Right lobe of liver (tissue), 6 donors: ENCODE measurements at regions not wholly inside any gene's neighbourhood (a gene's known extent, or its start where the extent isn't known, plus 50 kb on each side); places are given as distances from the start of the nearest gene placed in this dataset.
"Not testable (repeated sequence)": the region's sequence is repeated elsewhere in the genome, so short reads cannot be mapped to it uniquely, and the experiment has no call there.

Source experiments
- ATAC-seq, 4 donors: fragments of 200-7000 bp; cut with Tn5 transposase; one replicate each; pipeline ENCODE4 v1.9.1; 2020; ENCODE audit warnings: mild to moderate bottlenecking in 4 of 4, moderate library complexity in 4 of 4
- DNase-seq, 3 donors: peaks; one replicate each; pipeline ENCODE4 v3.0.0-alpha.2; 2020
- H3K27ac ChIP-seq, 3 donors: fragments of 200-600 bp; one replicate each; pipeline ENCODE4 v1.8.0; 2022
- H3K27me3 ChIP-seq, 2 donors: fragments of 200-600 bp; one replicate each; pipeline ENCODE4 v1.8.0; 2022
- H3K36me3 ChIP-seq, 4 donors: fragments of 200-600 bp; sonication (generic) in 1 of 4; one replicate each; pipeline versions ENCODE4 v1.5.1 to v1.8.0; 2017 to 2022; ENCODE audit warnings: control low read depth in 1 of 4
- H3K4me1 ChIP-seq, 4 donors: fragments of 200-600 bp; sonication (generic) in 1 of 4; one replicate each; pipeline versions ENCODE4 v1.5.1 to v1.8.0; 2017 to 2022; ENCODE audit warnings: control low read depth in 1 of 4
- H3K4me3 ChIP-seq, 3 donors: fragments of 200-600 bp; one replicate each; pipeline ENCODE4 v1.8.0; 2022
- H3K9me3 ChIP-seq, 4 donors: fragments of 200-600 bp; sonication (generic) in 1 of 4; one replicate each; pipeline versions ENCODE4 v1.5.1 to v1.8.0; 2017 to 2022; ENCODE audit warnings: control low read depth in 1 of 4
- POLR2A ChIP-seq: fragments of 450-650 bp; IDR thresholded peaks from one replicate; pipeline ENCODE4 v1.6.1; 2017; ENCODE audit warnings: antibody characterized with exemption, mild to moderate bottlenecking
- WGBS: methylation state at CpG from one replicate; pipeline ENCODE4 v1.1.6; 2018; ENCODE audit warnings: low coverage, low lambda C conversion rate; ENCODE audit not compliant: insufficient coverage; ENCODE audit errors: missing lambda C conversion rate; 5-methylcytosine and 5-hydroxymethylcytosine counted together
- intact Hi-C, 2 donors: fragments of 100-400 bp; cut with DNase I; formaldehyde crosslinking; loops; one replicate each; pipeline versions ENCODE4 v1.11.2 to v1.14.1; 2022
- TF ChIP-seq, protein P1 (sequence below), 4 donors: fragments of 200-600 bp in 3 of 4; fragments of 450-650 bp in 1 of 4; IDR thresholded peaks; one replicate each; pipeline versions ENCODE4 v1.5.1 to v1.8.0; 2016 to 2022; ENCODE audit warnings: antibody characterized with exemption in 4 of 4, mild to moderate bottlenecking in 2 of 4
- donor health status: DM: no; HTN: yes; CAD: no.
- donor health status: DM: no; HTN: no; CAD: no.
- donor health status: DM: no; HTN: no; CAD: no.
- donor health status: DM: no; HTN: yes; CAD: no.
- donor health status: DM: no; HTN: yes; CAD: no.

- Histone ChIP-seq H3K27ac (no peak overlapping the region), H3K27me3 (no peaks in the 10 kb centered on the region), H3K9me3 (no peaks in the 10 kb centered on the region), H3K4me3 (no peak overlapping the region), H3K4me1 (no peaks in the 10 kb centered on the region), H3K36me3 (no peaks in the 10 kb centered on the region)
- no peak for TF ChIP-seq POLR2A
- TF ChIP-seq, protein P1, sequence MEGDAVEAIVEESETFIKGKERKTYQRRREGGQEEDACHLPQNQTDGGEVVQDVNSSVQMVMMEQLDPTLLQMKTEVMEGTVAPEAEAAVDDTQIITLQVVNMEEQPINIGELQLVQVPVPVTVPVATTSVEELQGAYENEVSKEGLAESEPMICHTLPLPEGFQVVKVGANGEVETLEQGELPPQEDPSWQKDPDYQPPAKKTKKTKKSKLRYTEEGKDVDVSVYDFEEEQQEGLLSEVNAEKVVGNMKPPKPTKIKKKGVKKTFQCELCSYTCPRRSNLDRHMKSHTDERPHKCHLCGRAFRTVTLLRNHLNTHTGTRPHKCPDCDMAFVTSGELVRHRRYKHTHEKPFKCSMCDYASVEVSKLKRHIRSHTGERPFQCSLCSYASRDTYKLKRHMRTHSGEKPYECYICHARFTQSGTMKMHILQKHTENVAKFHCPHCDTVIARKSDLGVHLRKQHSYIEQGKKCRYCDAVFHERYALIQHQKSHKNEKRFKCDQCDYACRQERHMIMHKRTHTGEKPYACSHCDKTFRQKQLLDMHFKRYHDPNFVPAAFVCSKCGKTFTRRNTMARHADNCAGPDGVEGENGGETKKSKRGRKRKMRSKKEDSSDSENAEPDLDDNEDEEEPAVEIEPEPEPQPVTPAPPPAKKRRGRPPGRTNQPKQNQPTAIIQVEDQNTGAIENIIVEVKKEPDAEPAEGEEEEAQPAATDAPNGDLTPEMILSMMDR (IDR thresholded peaks at IDR 0.05): no peak
- ATAC-seq: no peak
- DNase-seq: no peak
- WGBS: 85% methylated on average over 1 of the region's 1 CpG
- intact Hi-C loops: no loop called here
Measured at GRCh38 chr3:176141837-176142236, 1055.4 kb downstream of the TBL1XR1 start.

- intact Hi-C loops: no loop called here
- Histone ChIP-seq H3K4me3 (no peak overlapping the region), H3K27ac (no peak overlapping the region), H3K4me1 (no peaks in the 10 kb centered on the region), H3K36me3 (no peaks in the 10 kb centered on the region), H3K9me3 (no peaks in the 10 kb centered on the region), H3K27me3 (no peaks in the 10 kb centered on the region)
- no peak for TF ChIP-seq POLR2A
- TF ChIP-seq, protein P1 (IDR thresholded peaks at IDR 0.05): no peak
- ATAC-seq: no peak
- DNase-seq: no peak
- 53% methylated on average over 2 of the region's 2 CpGs for WGBS
Measured at GRCh38 chr3:176120507-176120906, 1076.8 kb downstream of the TBL1XR1 start.

DNA sequence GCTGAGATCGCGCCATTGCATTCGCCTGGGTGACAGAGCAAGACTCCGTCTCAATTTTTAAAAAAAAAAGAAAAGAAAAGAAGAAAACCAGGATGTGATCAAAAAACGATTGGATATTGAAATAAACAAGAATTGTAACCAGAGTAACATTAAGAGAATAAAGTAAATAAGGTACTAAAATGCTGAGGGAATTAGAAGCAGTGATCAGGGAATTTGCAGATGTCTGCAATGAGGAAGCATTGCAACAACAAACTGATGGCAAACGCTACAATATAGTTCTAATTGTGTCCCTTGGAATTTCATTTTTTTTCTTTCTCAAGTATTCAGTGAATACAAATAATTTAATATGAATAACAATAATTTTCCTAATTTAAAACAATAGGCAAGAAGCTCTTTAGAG, 1077.5 kb downstream of the TBL1XR1 start:
- H3K27me3 ChIP-seq: no peaks in the 10 kb centered on the region
- ATAC-seq: no peak
- no peaks in the 10 kb centered on the region for H3K36me3 ChIP-seq
- intact Hi-C loops: no loop called here
- H3K9me3 ChIP-seq: no peaks in the 10 kb centered on the region
- H3K4me3 ChIP-seq: no peak overlapping the region
- no peak for DNase-seq
- 73% methylated on average over 6 of the region's 6 CpGs for WGBS
- no peaks in the 10 kb centered on the region for H3K4me1 ChIP-seq
- H3K27ac ChIP-seq: no peak overlapping the region
- no peak for TF ChIP-seq POLR2A
- TF ChIP-seq, protein P1 (IDR thresholded peaks at IDR 0.05): no peak

- TF ChIP-seq, protein P1 (IDR thresholded peaks at IDR 0.05): no peak
- no peak for TF ChIP-seq POLR2A
- H3K4me3 ChIP-seq: no peak overlapping the region
- WGBS: 58% methylated on average over 2 of the region's 2 CpGs
- H3K27me3 ChIP-seq: no peaks in the 10 kb centered on the region
- intact Hi-C loops: no loop called here
- no peaks in the 10 kb centered on the region for H3K36me3 ChIP-seq
- no peaks in the 10 kb centered on the region for H3K4me1 ChIP-seq
- no peak for ATAC-seq
- no peaks in the 10 kb centered on the region for H3K9me3 ChIP-seq
- H3K27ac ChIP-seq: no peak overlapping the region
- DNase-seq: no peak
Measured at GRCh38 chr3:176106380-176106779, 1090.9 kb downstream of the TBL1XR1 start.

DNA sequence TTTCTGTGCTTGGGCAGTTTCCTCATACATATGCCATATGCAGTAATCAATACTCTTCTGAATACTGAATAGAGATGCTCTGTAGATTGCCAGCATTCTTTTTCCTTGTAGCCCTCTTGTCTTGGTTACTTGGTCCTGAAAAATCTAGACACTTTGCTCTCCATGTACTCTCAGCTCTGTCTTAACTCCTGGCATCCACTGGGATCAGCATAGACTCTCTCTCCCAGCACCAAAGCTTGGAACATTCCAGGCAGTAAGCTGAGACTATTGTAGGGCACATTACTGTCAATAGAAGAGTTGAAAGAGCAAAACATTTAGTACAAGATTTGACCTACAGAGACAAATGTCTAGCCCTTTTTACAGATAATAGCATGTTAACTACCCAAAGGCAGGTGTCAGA, 1100.3 kb downstream of the TBL1XR1 start:
- H3K9me3 ChIP-seq: no peaks in the 10 kb centered on the region
- DNase-seq (no peak), ATAC-seq (no peak)
- intact Hi-C loops: no loop called here
- H3K4me1 ChIP-seq: no peaks in the 10 kb centered on the region
- no peak overlapping the region for H3K27ac ChIP-seq
- no peaks in the 10 kb centered on the region for H3K27me3 ChIP-seq
- no peaks in the 10 kb centered on the region for H3K36me3 ChIP-seq
- H3K4me3 ChIP-seq: no peak overlapping the region
- TF ChIP-seq, protein P1 (IDR thresholded peaks at IDR 0.05): no peak
- TF ChIP-seq POLR2A: no peak

- H3K4me1 ChIP-seq, intact Hi-C loops, H3K27ac ChIP-seq, H3K9me3 ChIP-seq, ATAC-seq, H3K4me3 ChIP-seq, DNase-seq, H3K36me3 ChIP-seq, H3K27me3 ChIP-seq: not testable (repeated sequence)
- WGBS: 20% methylated on average over 1 of the region's 1 CpG
Measured at GRCh38 chr3:176093892-176094291, 1103.4 kb downstream of the TBL1XR1 start.
